GM23248 (cell line): ENCODE measurements at regions not wholly inside any gene's neighbourhood (a gene's known extent, or its start where the extent isn't known, plus 50 kb on each side); places are given as distances from the start of the nearest gene placed in this dataset.

Experiments
- DNase-seq: peaks from one replicate; pipeline ENCODE4 v3.0.0-alpha.2; 2015
- H2AFZ ChIP-seq: fragments of 200-600 bp; sonication (generic); 2 replicates; pipeline ENCODE4 v1.6.1; 2016; ENCODE audit warnings: antibody characterized with exemption
- H3F3A ChIP-seq: fragments of 200-600 bp; sonication (generic); 2 replicates; pipeline ENCODE4 v1.6.1; 2016; ENCODE audit warnings: mild to moderate bottlenecking, antibody characterized with exemption, mixed run types; ENCODE audit not compliant: insufficient read depth
- H3K27ac ChIP-seq: fragments of 200-600 bp; sonication (generic); 2 replicates; pipeline ENCODE4 v1.5.1; 2016; ENCODE audit warnings: mild to moderate bottlenecking
- H3K27me3 ChIP-seq: fragments of 200-600 bp; sonication (generic); replicated peaks from 2 replicates; pipeline ENCODE4 v1.6.1; 2016; ENCODE audit warnings: mild to moderate bottlenecking; ENCODE audit not compliant: insufficient read depth
- H3K36me3 ChIP-seq: fragments of 200-600 bp; sonication (generic); 2 replicates; pipeline ENCODE4 v1.6.1; 2016; ENCODE audit warnings: low read depth, mild to moderate bottlenecking
- H3K4me1 ChIP-seq: fragments of 200-600 bp; sonication (generic); 2 replicates; pipeline ENCODE4 v1.6.1; 2016; ENCODE audit warnings: mild to moderate bottlenecking; ENCODE audit not compliant: insufficient read depth
- H3K4me2 ChIP-seq: fragments of 200-600 bp; sonication (generic); one replicate; pipeline ENCODE4 v1.6.1; 2016; ENCODE audit warnings: mild to moderate bottlenecking; ENCODE audit not compliant: unreplicated experiment
- H3K4me3 ChIP-seq: fragments of 200-600 bp; sonication (generic); 2 replicates; pipeline ENCODE4 v1.5.1; 2016; ENCODE audit warnings: mild to moderate bottlenecking
- H3K79me2 ChIP-seq: fragments of 200-600 bp; sonication (generic); 2 replicates; pipeline ENCODE4 v1.6.1; 2016; ENCODE audit warnings: mild to moderate bottlenecking; ENCODE audit not compliant: insufficient read depth
- H3K9ac ChIP-seq: fragments of 200-600 bp; sonication (generic); 2 replicates; pipeline ENCODE4 v1.6.1; 2016; ENCODE audit warnings: mild to moderate bottlenecking
- H3K9me2 ChIP-seq: fragments of 200-600 bp; sonication (generic); 2 replicates; pipeline ENCODE4 v1.6.1; 2016; ENCODE audit warnings: mixed run types, mild to moderate bottlenecking, moderate library complexity; ENCODE audit not compliant: insufficient read depth
- H3K9me3 ChIP-seq: fragments of 200-600 bp; sonication (generic); one replicate; pipeline ENCODE4 v1.6.1; 2017; ENCODE audit warnings: low read depth
- H4K20me1 ChIP-seq: fragments of 200-600 bp; sonication (generic); 2 replicates; pipeline ENCODE4 v1.6.0; 2016; ENCODE audit not compliant: insufficient read depth
- EZH2 ChIP-seq: fragments of 200-600 bp; sonication (generic); IDR thresholded peaks from 2 replicates; pipeline ENCODE4 v1.6.1; 2018; ENCODE audit warnings: antibody characterized with exemption, mild to moderate bottlenecking; ENCODE audit not compliant: insufficient read depth, poor library complexity, severe bottlenecking
- EZH2phosphoT487 ChIP-seq: fragments of 200-600 bp; sonication (generic); IDR thresholded peaks from 2 replicates; pipeline ENCODE4 v1.6.1; 2018; ENCODE audit warnings: antibody characterized with exemption, moderate library complexity, mild to moderate bottlenecking, low read depth; ENCODE audit not compliant: insufficient read depth
- WGBS, 2 experiments: methylation state at CpG; one replicate each; pipeline ENCODE4 v1.1.6; 2015 to 2017; ENCODE audit warnings: low lambda C conversion rate in 2 of 2, low coverage in 1 of 2; ENCODE audit errors: missing lambda C conversion rate in 2 of 2; 5-methylcytosine and 5-hydroxymethylcytosine counted together
- in situ Hi-C: fragments of 300-500 bp; cut with MboI; formaldehyde crosslinking; loops from 2 replicates; pipeline ENCODE4 v1.15.0; 2020

- Histone ChIP-seq H3F3A (no peaks in the 10 kb centered on the region), H4K20me1 (no peaks in the 10 kb centered on the region), H3K4me3 (no peak overlapping the region), H3K27ac (no peak overlapping the region), H3K4me1 (no peaks in the 10 kb centered on the region; the same call in 1 of the 2 replicates), H3K27me3 (no peaks in the 10 kb centered on the region), H3K79me2 (no peaks in the 10 kb centered on the region), H3K9ac (no peak overlapping the region), H3K4me2 (no peak overlapping the region), H3K9me2 (no peaks in the 10 kb centered on the region), H2AFZ (no peak overlapping the region), H3K9me3 (no peaks in the 10 kb centered on the region), H3K36me3 (no peaks in the 10 kb centered on the region)
- in situ Hi-C loops = no loop called here
- 89 to 100% methylated on average over 1 of the region's 1 CpG for WGBS, 2 experiments
- DNase-seq = no peak
- TF ChIP-seq EZH2phosphoT487 (no peak), EZH2 (no peak)
These were observed 735.9 kb downstream of the NCAM2 start for GRCh38 chr21:21734088-21734487.

GRCh38 chr21:21737186-21737585 is 739.0 kb downstream of the NCAM2 start:
- Histone ChIP-seq H2AFZ (no peak overlapping the region), H3K9me3 (no peaks in the 10 kb centered on the region), H3K9me2 (no peaks in the 10 kb centered on the region), H3K36me3 (no peaks in the 10 kb centered on the region), H3K27ac (no peak overlapping the region), H3K4me2 (no peak overlapping the region), H3K9ac (no peak overlapping the region), H4K20me1 (no peaks in the 10 kb centered on the region), H3K4me1 (no peaks in the 10 kb centered on the region), H3K4me3 (no peak overlapping the region), H3K79me2 (no peaks in the 10 kb centered on the region), H3F3A (no peaks in the 10 kb centered on the region), H3K27me3 (no peaks in the 10 kb centered on the region)
- WGBS, 2 experiments = 67 to 71% methylated on average over 7 of the region's 7 CpGs
- no peak for TF ChIP-seq EZH2
- TF ChIP-seq EZH2phosphoT487 = no peak
- no peak for DNase-seq
- in situ Hi-C loops = no loop called here

- no peak overlapping the region for H3K9ac ChIP-seq
- H3K4me1 ChIP-seq = no peaks in the 10 kb centered on the region
- H4K20me1 ChIP-seq = no peaks in the 10 kb centered on the region
- H3K36me3 ChIP-seq = no peaks in the 10 kb centered on the region
- H3K4me3 ChIP-seq = no peak overlapping the region
- H3K27me3 ChIP-seq = no peaks in the 10 kb centered on the region
- no peak overlapping the region for H2AFZ ChIP-seq
- H3F3A ChIP-seq = no peaks in the 10 kb centered on the region
- in situ Hi-C loops = no loop called here
- no peaks in the 10 kb centered on the region for H3K9me3 ChIP-seq
- 36 to 47% methylated on average over 5 of the region's 5 CpGs for WGBS, 2 experiments
- DNase-seq = no peak
- H3K4me2 ChIP-seq = no peak overlapping the region
- no peaks in the 10 kb centered on the region for H3K9me2 ChIP-seq
- TF ChIP-seq EZH2 (no peak), EZH2phosphoT487 (no peak)
- H3K79me2 ChIP-seq = no peaks in the 10 kb centered on the region
- H3K27ac ChIP-seq = no peak overlapping the region
These were observed 742.0 kb downstream of the NCAM2 start for GRCh38 chr21:21740207-21740606.

GRCh38 chr21:21750124-21750825 is 752.1 kb downstream of the NCAM2 start:
- no peaks in the 10 kb centered on the region for H3K9me3 ChIP-seq
- no peaks in the 10 kb centered on the region for H3K9me2 ChIP-seq
- H3F3A ChIP-seq = no peaks in the 10 kb centered on the region
- no peak overlapping the region for H3K9ac ChIP-seq
- peak; percentile 2 for DNase-seq
- no peak overlapping the region for H3K4me3 ChIP-seq
- 0 out of 2 replicates have a peak overlapping the region, but pooled peaks have one; percentile 52 for H2AFZ ChIP-seq
- in situ Hi-C loops = no loop called here
- H3K27me3 ChIP-seq = no peaks in the 10 kb centered on the region
- H3K4me1 ChIP-seq = no peaks in the 10 kb centered on the region
- H3K27ac ChIP-seq = no peak overlapping the region
- no peaks in the 10 kb centered on the region for H4K20me1 ChIP-seq
- 2 to 9% methylated on average over 4 of the region's 4 CpGs for WGBS, 2 experiments
- H3K36me3 ChIP-seq = no peaks in the 10 kb centered on the region
- H3K4me2 ChIP-seq = no peak overlapping the region
- H3K79me2 ChIP-seq = no peaks in the 10 kb centered on the region
- TF ChIP-seq EZH2 = no peak
- TF ChIP-seq EZH2phosphoT487 = no peak

GRCh38 chr21:21751286-21751685 is 753.1 kb downstream of the NCAM2 start:
- TF ChIP-seq EZH2 = no peak
- no peak for TF ChIP-seq EZH2phosphoT487
- H2AFZ ChIP-seq = no peak overlapping the region
- in situ Hi-C loops = no loop called here
- 8 to 14% methylated on average over 1 of the region's 1 CpG for WGBS, 2 experiments
- no peak overlapping the region for H3K9ac ChIP-seq
- no peak overlapping the region for H3K27ac ChIP-seq
- H3K4me2 ChIP-seq = no peak overlapping the region
- H3K36me3 ChIP-seq = no peaks in the 10 kb centered on the region
- H3F3A ChIP-seq = no peaks in the 10 kb centered on the region
- H4K20me1 ChIP-seq = no peaks in the 10 kb centered on the region
- H3K9me3 ChIP-seq = no peaks in the 10 kb centered on the region
- H3K4me3 ChIP-seq = no peak overlapping the region
- DNase-seq = no peak
- H3K79me2 ChIP-seq = no peaks in the 10 kb centered on the region
- H3K27me3 ChIP-seq = no peaks in the 10 kb centered on the region
- no peaks in the 10 kb centered on the region for H3K9me2 ChIP-seq
- no peaks in the 10 kb centered on the region for H3K4me1 ChIP-seq
